ENCODE measurements at regions not wholly inside any gene's neighbourhood (a gene's known extent, or its start where the extent isn't known, plus 50 kb on each side); places are given as distances from the start of the nearest gene placed in this dataset.

- TF ChIP-seq, protein P1, sequence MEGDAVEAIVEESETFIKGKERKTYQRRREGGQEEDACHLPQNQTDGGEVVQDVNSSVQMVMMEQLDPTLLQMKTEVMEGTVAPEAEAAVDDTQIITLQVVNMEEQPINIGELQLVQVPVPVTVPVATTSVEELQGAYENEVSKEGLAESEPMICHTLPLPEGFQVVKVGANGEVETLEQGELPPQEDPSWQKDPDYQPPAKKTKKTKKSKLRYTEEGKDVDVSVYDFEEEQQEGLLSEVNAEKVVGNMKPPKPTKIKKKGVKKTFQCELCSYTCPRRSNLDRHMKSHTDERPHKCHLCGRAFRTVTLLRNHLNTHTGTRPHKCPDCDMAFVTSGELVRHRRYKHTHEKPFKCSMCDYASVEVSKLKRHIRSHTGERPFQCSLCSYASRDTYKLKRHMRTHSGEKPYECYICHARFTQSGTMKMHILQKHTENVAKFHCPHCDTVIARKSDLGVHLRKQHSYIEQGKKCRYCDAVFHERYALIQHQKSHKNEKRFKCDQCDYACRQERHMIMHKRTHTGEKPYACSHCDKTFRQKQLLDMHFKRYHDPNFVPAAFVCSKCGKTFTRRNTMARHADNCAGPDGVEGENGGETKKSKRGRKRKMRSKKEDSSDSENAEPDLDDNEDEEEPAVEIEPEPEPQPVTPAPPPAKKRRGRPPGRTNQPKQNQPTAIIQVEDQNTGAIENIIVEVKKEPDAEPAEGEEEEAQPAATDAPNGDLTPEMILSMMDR (IDR thresholded peaks at IDR 0.05): no peak
- no peak for TF ChIP-seq POLR2A (IDR thresholded peaks at IDR 0.05)
Observed at GRCh38 chr6:74939721-74940620, 265.9 kb downstream of the COL12A1 start.

Data from upper lobe of left lung (tissue), 4 donors.